ENCODE measurements at regions not wholly inside any gene's neighbourhood (a gene's known extent, or its start where the extent isn't known, plus 50 kb on each side); places are given as distances from the start of the nearest gene placed in this dataset.

- Histone ChIP-seq H4K20me1 (ENCODE audit: insufficient read depth, low read length) (no peaks in the 10 kb centered on the region), H3K79me2 (ENCODE audit: low read length) (no peaks in the 10 kb centered on the region), H3K9me3 (replicated peaks; ENCODE audit: insufficient read depth, low read length) (no peaks in the 10 kb centered on the region), H3F3A (ENCODE audit: insufficient read depth, low read length) (no peaks in the 10 kb centered on the region), H3K4me3 (ENCODE audit: low read length) (no peak overlapping the region), H3K36me3 (replicated peaks; ENCODE audit: insufficient read depth, low read length) (no peaks in the 10 kb centered on the region), H3K27ac (ENCODE audit: low read length) (no peak overlapping the region), H3K27me3 (replicated peaks; ENCODE audit: insufficient read depth, low read length) (no peaks in the 10 kb centered on the region), H3K4me2 (ENCODE audit: low read depth, low read length) (no peak overlapping the region), H3K9ac (ENCODE audit: low read length) (no peak overlapping the region), H2AFZ (ENCODE audit: low read length) (no peak overlapping the region), H3K9me2 (replicated peaks; ENCODE audit: insufficient read depth, low read length) (no peaks in the 10 kb centered on the region), H3K4me1 (ENCODE audit: low read length) (no peaks in the 10 kb centered on the region)
- TF ChIP-seq CTCF (IDR thresholded peaks at IDR 0.05; ENCODE audit: low read length) (peak; percentile 41), EZH2 (optimal IDR thresholded peaks at IDR 0.05; ENCODE audit: low read depth, low read length) (no peak)
- DNase-seq = peak; percentile 13
Observed at GRCh38 chr3:86702381-86702958, 288.5 kb downstream of the VGLL3 start.

- Histone ChIP-seq H3K4me3 (ENCODE audit: low read length) (no peak overlapping the region), H2AFZ (ENCODE audit: low read length) (no peak overlapping the region), H3K79me2 (ENCODE audit: low read length) (no peaks in the 10 kb centered on the region), H3K4me1 (ENCODE audit: low read length) (no peaks in the 10 kb centered on the region), H3K27ac (ENCODE audit: low read length) (no peak overlapping the region), H3K9me2 (replicated peaks; ENCODE audit: insufficient read depth, low read length) (no peaks in the 10 kb centered on the region), H3K36me3 (replicated peaks; ENCODE audit: insufficient read depth, low read length) (no peaks in the 10 kb centered on the region), H3F3A (ENCODE audit: insufficient read depth, low read length) (no peaks in the 10 kb centered on the region), H3K27me3 (replicated peaks; ENCODE audit: insufficient read depth, low read length) (no peaks in the 10 kb centered on the region), H4K20me1 (ENCODE audit: insufficient read depth, low read length) (no peaks in the 10 kb centered on the region), H3K9ac (ENCODE audit: low read length) (no peak overlapping the region), H3K9me3 (replicated peaks; ENCODE audit: insufficient read depth, low read length) (no peaks in the 10 kb centered on the region), H3K4me2 (ENCODE audit: low read depth, low read length) (no peak overlapping the region)
- TF ChIP-seq CTCF (IDR thresholded peaks at IDR 0.05; ENCODE audit: low read length) = no peak
- DNase-seq = no peak
Observed at GRCh38 chr3:86695752-86696151, 295.2 kb downstream of the VGLL3 start.

GRCh38 chr3:86673991-86674390 is 317.0 kb downstream of the VGLL3 start:
- Histone ChIP-seq H3K9me2 (replicated peaks; ENCODE audit: insufficient read depth, low read length) (no peaks in the 10 kb centered on the region), H3K4me1 (ENCODE audit: low read length) (no peaks in the 10 kb centered on the region), H2AFZ (ENCODE audit: low read length) (no peak overlapping the region), H3K4me3 (ENCODE audit: low read length) (no peak overlapping the region), H3K4me2 (ENCODE audit: low read depth, low read length) (no peak overlapping the region), H3K9ac (ENCODE audit: low read length) (no peak overlapping the region), H3F3A (ENCODE audit: insufficient read depth, low read length) (no peaks in the 10 kb centered on the region), H3K27ac (ENCODE audit: low read length) (no peak overlapping the region), H3K36me3 (replicated peaks; ENCODE audit: insufficient read depth, low read length) (no peaks in the 10 kb centered on the region), H3K79me2 (ENCODE audit: low read length) (no peaks in the 10 kb centered on the region), H3K27me3 (replicated peaks; ENCODE audit: insufficient read depth, low read length) (no peaks in the 10 kb centered on the region), H4K20me1 (ENCODE audit: insufficient read depth, low read length) (no peaks in the 10 kb centered on the region), H3K9me3 (replicated peaks; ENCODE audit: insufficient read depth, low read length) (no peaks in the 10 kb centered on the region)
- DNase-seq = no peak
- TF ChIP-seq EZH2phosphoT487 (IDR thresholded peaks at IDR 0.05; ENCODE audit: low read length) (no peak), CTCF (IDR thresholded peaks at IDR 0.05; ENCODE audit: low read length) (no peak), EZH2 (optimal IDR thresholded peaks at IDR 0.05; ENCODE audit: low read depth, low read length) (no peak)
